ENCODE measurements at regions not wholly inside any gene's neighbourhood (a gene's known extent, or its start where the extent isn't known, plus 50 kb on each side); places are given as distances from the start of the nearest gene placed in this dataset.
"Not testable (repeated sequence)": the region's sequence is repeated elsewhere in the genome, so short reads cannot be mapped to it uniquely, and the experiment has no call there.

GRCh38 chr4:49221209-49221608, 235.1 kb downstream of the CWH43 start:
- Histone ChIP-seq H3K4me1 (ENCODE audit: control insufficient read depth in 1 of 2, insufficient read depth in 2 of 2, low read length in 2 of 2) (no peaks in the 10 kb centered on the region), H3K79me2 (ENCODE audit: insufficient read depth, low read length) (no peaks in the 10 kb centered on the region), H3K36me3 (replicated peaks in 1 of 2; ENCODE audit: control insufficient read depth in 1 of 2, insufficient read depth in 2 of 2, low read length in 2 of 2) (no peaks in the 10 kb centered on the region), H3K27ac (ENCODE audit: low read depth in 1 of 2, low read length in 2 of 2) (no peak overlapping the region), H3K4me2 (replicated peaks; ENCODE audit: extremely low read depth, low read length, poor library complexity, severe bottlenecking) (no peak overlapping the region), H4K20me1 (ENCODE audit: insufficient read depth, low read length) (no peaks in the 10 kb centered on the region), H3K9me3 (replicated peaks in 1 of 2; ENCODE audit: control insufficient read depth in 1 of 2, insufficient read depth in 1 of 2, low read length in 2 of 2) (peaks cover 14 to 20% of the 10 kb centered on the region in 2 donors), H2AFZ (ENCODE audit: insufficient read depth, low read depth, low read length, poor library complexity, severe bottlenecking) (no peak overlapping the region), H3K4me3 (replicated peaks in 1 of 3; ENCODE audit: low read depth in 2 of 3, low read length in 3 of 3) (no peak overlapping the region), H3K27me3 (ENCODE audit: control insufficient read depth in 2 of 2, insufficient read depth in 2 of 2, low read length in 2 of 2) (no peaks in the 10 kb centered on the region), H3K9ac (ENCODE audit: insufficient read depth, low read length, poor library complexity, severe bottlenecking) (no peak overlapping the region)
- H3K9me3 Mint-ChIP-seq, result peaks cover 10 to 37% (median 34%) of the 10 kb centered on the region in 7 donors
- no peak for DNase-seq
- no peaks in the 10 kb centered on the region for H3K4me1 Mint-ChIP-seq
- H3K36me3 Mint-ChIP-seq, result no peaks in the 10 kb centered on the region
- H3K4me3 Mint-ChIP-seq, result no peak overlapping the region
- H3K27ac Mint-ChIP-seq, result no peak overlapping the region
- no peak for TF ChIP-seq CTCF (IDR thresholded peaks at IDR 0.05)
- WGBS (ENCODE audit: insufficient coverage), result 50% methylated on average over 4 of the region's 4 CpGs
- intact Hi-C loops (cut with micrococcal nuclease), result no loop called here
- H3K27me3 Mint-ChIP-seq (ENCODE audit: low read depth in 3 of 3), result no peaks in the 10 kb centered on the region

GRCh38 chr4:49222810-49223209, 236.7 kb downstream of the CWH43 start:
- H3K36me3 Mint-ChIP-seq; H3K27ac Mint-ChIP-seq; H3K9ac ChIP-seq (ENCODE audit: insufficient read depth, low read length, poor library complexity, severe bottlenecking); H3K4me2 ChIP-seq (replicated peaks; ENCODE audit: extremely low read depth, low read length, poor library complexity, severe bottlenecking); H3K27me3 Mint-ChIP-seq (ENCODE audit: low read depth in 3 of 3); H3K79me2 ChIP-seq (ENCODE audit: insufficient read depth, low read length); H3K4me3 Mint-ChIP-seq; H3K4me3 ChIP-seq (replicated peaks in 1 of 3; ENCODE audit: low read depth in 2 of 3, low read length in 3 of 3); H2AFZ ChIP-seq (ENCODE audit: insufficient read depth, low read depth, low read length, poor library complexity, severe bottlenecking); H4K20me1 ChIP-seq (ENCODE audit: insufficient read depth, low read length); H3K4me1 Mint-ChIP-seq; H3K27ac ChIP-seq (ENCODE audit: low read depth in 1 of 2, low read length in 2 of 2); intact Hi-C loops (cut with micrococcal nuclease); H3K27me3 ChIP-seq (ENCODE audit: control insufficient read depth in 2 of 2, insufficient read depth in 2 of 2, low read length in 2 of 2); H3K36me3 ChIP-seq (replicated peaks in 1 of 2; ENCODE audit: control insufficient read depth in 1 of 2, insufficient read depth in 2 of 2, low read length in 2 of 2); H3K4me1 ChIP-seq (ENCODE audit: control insufficient read depth in 1 of 2, insufficient read depth in 2 of 2, low read length in 2 of 2); DNase-seq: not testable (repeated sequence)
- H3K9me3 ChIP-seq (replicated peaks in 1 of 2; ENCODE audit: control insufficient read depth in 1 of 2, insufficient read depth in 1 of 2, low read length in 2 of 2), result peaks cover 19 to 20% of the 10 kb centered on the region in 2 donors
- WGBS (ENCODE audit: insufficient coverage), result no CpG with 5 or more reads among the region's 1 CpG
- H3K9me3 Mint-ChIP-seq, result peaks cover 10 to 39% (median 25%) of the 10 kb centered on the region in 7 donors

GRCh38 chr4:49226216-49226866, 240.3 kb downstream of the CWH43 start:
- peaks cover 4 to 35% (median 16%) of the 10 kb centered on the region in 7 donors for H3K9me3 Mint-ChIP-seq
- H3K27ac Mint-ChIP-seq; H3K4me3 Mint-ChIP-seq; H3K4me1 Mint-ChIP-seq; H2AFZ ChIP-seq (ENCODE audit: insufficient read depth, low read depth, low read length, poor library complexity, severe bottlenecking); H3K9ac ChIP-seq (ENCODE audit: insufficient read depth, low read length, poor library complexity, severe bottlenecking); intact Hi-C loops (cut with micrococcal nuclease); H3K27me3 Mint-ChIP-seq (ENCODE audit: low read depth in 3 of 3); DNase-seq; H4K20me1 ChIP-seq (ENCODE audit: insufficient read depth, low read length); H3K4me2 ChIP-seq (replicated peaks; ENCODE audit: extremely low read depth, low read length, poor library complexity, severe bottlenecking); H3K27me3 ChIP-seq (ENCODE audit: control insufficient read depth in 2 of 2, insufficient read depth in 2 of 2, low read length in 2 of 2); H3K36me3 ChIP-seq (replicated peaks in 1 of 2; ENCODE audit: control insufficient read depth in 1 of 2, insufficient read depth in 2 of 2, low read length in 2 of 2); H3K4me1 ChIP-seq (ENCODE audit: control insufficient read depth in 1 of 2, insufficient read depth in 2 of 2, low read length in 2 of 2); H3K36me3 Mint-ChIP-seq; H3K27ac ChIP-seq (ENCODE audit: low read depth in 1 of 2, low read length in 2 of 2); H3K4me3 ChIP-seq (replicated peaks in 1 of 3; ENCODE audit: low read depth in 2 of 3, low read length in 3 of 3); H3K79me2 ChIP-seq (ENCODE audit: insufficient read depth, low read length): not testable (repeated sequence)
- H3K9me3 ChIP-seq (replicated peaks in 1 of 2; ENCODE audit: control insufficient read depth in 1 of 2, insufficient read depth in 1 of 2, low read length in 2 of 2), result peaks cover 5 to 12% of the 10 kb centered on the region in 2 donors
- 77% methylated on average over 3 of the region's 6 CpGs for WGBS (ENCODE audit: insufficient coverage)

- not testable (repeated sequence) for H3K4me1 Mint-ChIP-seq
Measured at GRCh38 chr4:49227941-49228340, 241.9 kb downstream of the CWH43 start.

More at GRCh38 chr4:49227941-49228340, 241.9 kb downstream of the CWH43 start:
- H3K9me3 Mint-ChIP-seq, result peaks cover 0 to 23% (median 7%) of the 10 kb centered on the region in 7 donors
- 80% methylated on average over 1 of the region's 1 CpG for WGBS (ENCODE audit: insufficient coverage)
- H3K79me2 ChIP-seq (ENCODE audit: insufficient read depth, low read length); H4K20me1 ChIP-seq (ENCODE audit: insufficient read depth, low read length); H3K4me3 Mint-ChIP-seq; H3K36me3 Mint-ChIP-seq; H3K27ac ChIP-seq (ENCODE audit: low read depth in 1 of 2, low read length in 2 of 2); intact Hi-C loops (cut with micrococcal nuclease); H3K27me3 ChIP-seq (ENCODE audit: control insufficient read depth in 2 of 2, insufficient read depth in 2 of 2, low read length in 2 of 2); H3K9me3 ChIP-seq (replicated peaks in 1 of 2; ENCODE audit: control insufficient read depth in 1 of 2, insufficient read depth in 1 of 2, low read length in 2 of 2); H3K4me3 ChIP-seq (replicated peaks in 1 of 3; ENCODE audit: low read depth in 2 of 3, low read length in 3 of 3); H3K4me2 ChIP-seq (replicated peaks; ENCODE audit: extremely low read depth, low read length, poor library complexity, severe bottlenecking); H2AFZ ChIP-seq (ENCODE audit: insufficient read depth, low read depth, low read length, poor library complexity, severe bottlenecking); DNase-seq; H3K4me1 ChIP-seq (ENCODE audit: control insufficient read depth in 1 of 2, insufficient read depth in 2 of 2, low read length in 2 of 2); H3K27ac Mint-ChIP-seq; H3K36me3 ChIP-seq (replicated peaks in 1 of 2; ENCODE audit: control insufficient read depth in 1 of 2, insufficient read depth in 2 of 2, low read length in 2 of 2); H3K27me3 Mint-ChIP-seq (ENCODE audit: low read depth in 3 of 3); H3K9ac ChIP-seq (ENCODE audit: insufficient read depth, low read length, poor library complexity, severe bottlenecking): not testable (repeated sequence)
